Activated naive CD8-positive, alpha-beta T cell treated with anti-CD3 and anti-CD28 coated beads, Interleukin-2, amount 10 ng/mL, durations not matched to agents 7 days and 5 days (primary cell): ENCODE measurements at regions not wholly inside any gene's neighbourhood (a gene's known extent, or its start where the extent isn't known, plus 50 kb on each side); places are given as distances from the start of the nearest gene placed in this dataset.

Experiments used
- ATAC-seq: fragments of 150-1000 bp; cut with Tn5 transposase; one replicate; pipeline ENCODE4 v1.10.0; 2021; ENCODE audit warnings: low read depth, moderate library complexity
- POLR2A ChIA-PET: fragments of 350-600 bp; sonication (Branson Sonifier 250); formaldehyde crosslinking; loops from one replicate; lab custom pipeline; 2021; ENCODE audit warnings: antibody characterized with exemption; lab: Charles Lee
- DNase-seq: peaks from one replicate; pipeline ENCODE4 v3.0.0; 2021
- H3K27ac Mint-ChIP-seq: one replicate; pipeline ENCODE4 v1.8.0; 2022; ENCODE audit warnings: mild to moderate bottlenecking, mixed read lengths
- H3K27me3 Mint-ChIP-seq: one replicate; pipeline ENCODE4 v1.8.0; 2022; ENCODE audit warnings: mild to moderate bottlenecking, moderate library complexity, mixed read lengths
- H3K36me3 Mint-ChIP-seq: one replicate; pipeline ENCODE4 v1.8.0; 2021; ENCODE audit warnings: mild to moderate bottlenecking, mixed read lengths
- H3K4me1 Mint-ChIP-seq: one replicate; pipeline ENCODE4 v1.8.0; 2021; ENCODE audit warnings: mixed read lengths
- H3K4me3 Mint-ChIP-seq: one replicate; pipeline ENCODE4 v1.8.0; 2022; ENCODE audit warnings: mild to moderate bottlenecking, moderate library complexity, mixed read lengths
- H3K9me3 Mint-ChIP-seq: one replicate; pipeline ENCODE4 v1.8.0; 2021; ENCODE audit warnings: mixed read lengths

GRCh38 chr16:85432606-85433005 is 180.5 kb upstream of the GSE1 start:
- POLR2A ChIA-PET: no interaction called here
- Mint-ChIP-seq H3K4me1 (no peaks in the 10 kb centered on the region), H3K4me3 (no peak overlapping the region)

GRCh38 chr16:85433477-85433876 is 179.6 kb upstream of the GSE1 start:
- POLR2A ChIA-PET: no interaction called here
- no peaks in the 10 kb centered on the region for H3K9me3 Mint-ChIP-seq
- no peaks in the 10 kb centered on the region for H3K36me3 Mint-ChIP-seq
- H3K27me3 Mint-ChIP-seq: no peaks in the 10 kb centered on the region
- no peaks in the 10 kb centered on the region for H3K4me1 Mint-ChIP-seq
- ATAC-seq: no peak
- no peak overlapping the region for H3K27ac Mint-ChIP-seq
- DNase-seq: no peak
- no peak overlapping the region for H3K4me3 Mint-ChIP-seq

More at GRCh38 chr16:85432606-85433005, 180.5 kb upstream of the GSE1 start:
- H3K9me3 Mint-ChIP-seq: no peaks in the 10 kb centered on the region
- no peaks in the 10 kb centered on the region for H3K36me3 Mint-ChIP-seq
- ATAC-seq (no peak), DNase-seq (no peak)
- no peak overlapping the region for H3K27ac Mint-ChIP-seq
- H3K27me3 Mint-ChIP-seq: no peaks in the 10 kb centered on the region

- H3K4me3 Mint-ChIP-seq: no peak overlapping the region
- H3K27me3 Mint-ChIP-seq: no peaks in the 10 kb centered on the region
- POLR2A ChIA-PET: no interaction called here
- no peak overlapping the region for H3K27ac Mint-ChIP-seq
- H3K36me3 Mint-ChIP-seq: no peaks in the 10 kb centered on the region
- no peaks in the 10 kb centered on the region for H3K9me3 Mint-ChIP-seq
- H3K4me1 Mint-ChIP-seq: no peaks in the 10 kb centered on the region
- DNase-seq: no peak
- no peak for ATAC-seq
Measured at GRCh38 chr16:85435286-85435685, 177.8 kb upstream of the GSE1 start.

GRCh38 chr16:85435700-85436099 is 177.4 kb upstream of the GSE1 start:
- POLR2A ChIA-PET: no interaction called here
- Mint-ChIP-seq H3K36me3 (no peaks in the 10 kb centered on the region), H3K27me3 (no peaks in the 10 kb centered on the region), H3K4me1 (no peaks in the 10 kb centered on the region), H3K4me3 (no peak overlapping the region), H3K9me3 (no peaks in the 10 kb centered on the region), H3K27ac (no peak overlapping the region)
- DNase-seq: no peak
- no peak for ATAC-seq

GRCh38 chr16:85436207-85436606 is 176.9 kb upstream of the GSE1 start:
- ATAC-seq: no peak
- Mint-ChIP-seq H3K27me3 (no peaks in the 10 kb centered on the region), H3K27ac (no peak overlapping the region)

GRCh38 chr16:85436636-85437165 is 176.4 kb upstream of the GSE1 start:
- Mint-ChIP-seq H3K4me1 (no peaks in the 10 kb centered on the region), H3K9me3 (no peaks in the 10 kb centered on the region), H3K4me3 (no peak overlapping the region), H3K27me3 (no peaks in the 10 kb centered on the region), H3K36me3 (no peaks in the 10 kb centered on the region), H3K27ac (no peak overlapping the region)
- POLR2A ChIA-PET: no interaction called here
- no peak for DNase-seq
- no peak for ATAC-seq

More at GRCh38 chr16:85436207-85436606, 176.9 kb upstream of the GSE1 start:
- POLR2A ChIA-PET: no interaction called here
- H3K9me3 Mint-ChIP-seq: no peaks in the 10 kb centered on the region
- no peaks in the 10 kb centered on the region for H3K4me1 Mint-ChIP-seq
- H3K36me3 Mint-ChIP-seq: no peaks in the 10 kb centered on the region
- no peak overlapping the region for H3K4me3 Mint-ChIP-seq
- DNase-seq: no peak

- Mint-ChIP-seq H3K27ac (no peak overlapping the region), H3K27me3 (peaks cover 2% of the 10 kb centered on the region), H3K4me1 (no peaks in the 10 kb centered on the region), H3K4me3 (no peak overlapping the region), H3K36me3 (no peaks in the 10 kb centered on the region), H3K9me3 (no peaks in the 10 kb centered on the region)
- POLR2A ChIA-PET: no interaction called here
- DNase-seq: no peak
- no peak for ATAC-seq
Measured at GRCh38 chr16:85437166-85438052, 175.7 kb upstream of the GSE1 start.

GRCh38 chr16:85438981-85439685 is 174.0 kb upstream of the GSE1 start:
- no peak overlapping the region for H3K27ac Mint-ChIP-seq
- DNase-seq (no peak), ATAC-seq (no peak)
- H3K4me3 Mint-ChIP-seq: no peak overlapping the region
- H3K36me3 Mint-ChIP-seq: no peaks in the 10 kb centered on the region
- peaks cover 2% of the 10 kb centered on the region for H3K27me3 Mint-ChIP-seq
- H3K4me1 Mint-ChIP-seq: no peaks in the 10 kb centered on the region
- H3K9me3 Mint-ChIP-seq: no peaks in the 10 kb centered on the region
- POLR2A ChIA-PET: no interaction called here

GRCh38 chr16:85440744-85441143 is 172.4 kb upstream of the GSE1 start:
- DNase-seq (no peak), ATAC-seq (no peak)
- H3K27ac Mint-ChIP-seq: no peak overlapping the region
- H3K9me3 Mint-ChIP-seq: no peaks in the 10 kb centered on the region
- H3K4me3 Mint-ChIP-seq: no peak overlapping the region
- H3K27me3 Mint-ChIP-seq: peaks cover 2% of the 10 kb centered on the region
- POLR2A ChIA-PET: no interaction called here
- H3K36me3 Mint-ChIP-seq: no peaks in the 10 kb centered on the region
- no peaks in the 10 kb centered on the region for H3K4me1 Mint-ChIP-seq

- Mint-ChIP-seq H3K9me3 (no peaks in the 10 kb centered on the region), H3K4me3 (no peak overlapping the region), H3K36me3 (no peaks in the 10 kb centered on the region), H3K27ac (no peak overlapping the region), H3K27me3 (peaks cover 2% of the 10 kb centered on the region), H3K4me1 (no peaks in the 10 kb centered on the region)
- POLR2A ChIA-PET: no interaction called here
- ATAC-seq (no peak), DNase-seq (no peak)
Measured at GRCh38 chr16:85441189-85441889, 171.8 kb upstream of the GSE1 start.

GRCh38 chr16:85441890-85442670 is 171.0 kb upstream of the GSE1 start:
- H3K9me3 Mint-ChIP-seq: no peaks in the 10 kb centered on the region
- no peak for ATAC-seq
- H3K36me3 Mint-ChIP-seq: no peaks in the 10 kb centered on the region
- H3K4me3 Mint-ChIP-seq: no peak overlapping the region
- no peak for DNase-seq
- no peaks in the 10 kb centered on the region for H3K4me1 Mint-ChIP-seq
- H3K27ac Mint-ChIP-seq: no peak overlapping the region
- POLR2A ChIA-PET: no interaction called here
- H3K27me3 Mint-ChIP-seq: peaks cover 2% of the 10 kb centered on the region

- Mint-ChIP-seq H3K4me1 (peaks cover 2% of the 10 kb centered on the region), H3K9me3 (no peaks in the 10 kb centered on the region), H3K36me3 (no peaks in the 10 kb centered on the region), H3K27ac (no peak overlapping the region), H3K4me3 (no peak overlapping the region), H3K27me3 (peaks cover 2% of the 10 kb centered on the region)
- POLR2A ChIA-PET: no interaction called here
- DNase-seq: no peak
- ATAC-seq: no peak
Measured at GRCh38 chr16:85443116-85443515, 170.0 kb upstream of the GSE1 start.

- H3K4me1 Mint-ChIP-seq: peaks cover 6% of the 10 kb centered on the region
- no peak overlapping the region for H3K27ac Mint-ChIP-seq
- H3K36me3 Mint-ChIP-seq: no peaks in the 10 kb centered on the region
- no peak overlapping the region for H3K4me3 Mint-ChIP-seq
- H3K9me3 Mint-ChIP-seq: no peaks in the 10 kb centered on the region
- H3K27me3 Mint-ChIP-seq: peaks cover 2% of the 10 kb centered on the region
- ATAC-seq (no peak), DNase-seq (no peak)
- POLR2A ChIA-PET: no interaction called here
Measured at GRCh38 chr16:85443531-85443930, 169.6 kb upstream of the GSE1 start.
